ENCODE measurements at regions not wholly inside any gene's neighbourhood (a gene's known extent, or its start where the extent isn't known, plus 50 kb on each side); places are given as distances from the start of the nearest gene placed in this dataset.

DNA sequence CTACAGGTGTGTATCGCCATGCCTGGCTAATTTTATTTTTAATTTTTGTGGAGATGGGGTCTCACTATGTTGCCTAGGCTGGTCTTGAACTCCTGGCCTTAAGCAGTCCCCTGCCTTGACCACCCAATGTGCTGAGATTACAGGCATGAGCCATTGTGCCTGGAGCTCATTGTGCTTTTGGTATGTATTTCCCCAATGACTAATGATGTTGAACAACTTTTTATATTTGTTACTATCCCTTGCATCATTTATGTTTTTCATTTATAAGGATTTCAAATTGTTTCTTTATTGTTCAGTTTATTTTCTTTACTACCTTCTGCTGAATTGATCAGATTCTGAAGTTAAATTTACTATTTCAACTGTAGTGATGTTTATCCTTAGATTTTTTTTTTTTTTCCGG is 199.7 kb downstream of the CEP135 start (continued):
- no peak for TF ChIP-seq ZBTB10 (CRISPR knock-in tag; IDR thresholded peaks at IDR 0.05; ENCODE audit: borderline replicate concordance)
- no peak for TF ChIP-seq BCLAF1 (IDR thresholded peaks at IDR 0.05)

DNA sequence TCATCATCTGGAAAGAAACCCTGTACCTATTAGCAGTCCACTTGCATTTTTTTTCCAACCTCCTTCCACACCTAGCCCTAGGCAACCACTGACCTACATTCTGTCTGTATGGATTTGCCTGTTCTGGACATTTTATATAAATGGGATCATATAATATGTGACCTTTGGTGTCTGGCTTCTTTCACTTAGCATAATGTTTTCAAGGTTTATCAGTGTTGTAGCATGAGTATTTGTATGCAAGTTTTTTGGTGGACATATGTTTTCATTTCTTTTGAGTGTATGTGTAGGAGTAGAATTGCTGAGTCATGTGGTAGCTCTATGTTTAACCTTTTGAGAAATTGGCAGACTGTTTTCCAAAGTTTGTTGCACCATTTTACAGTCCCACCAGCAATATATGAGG is 198.6 kb downstream of the CEP135 start:
- in situ Hi-C loops (cut with HindIII; ENCODE audit: extremely low pct_ligation_motif_present, low pct_unique_long_range_greater_than_20kb), result no loop called here
- FAIRE-seq (no peak), DNase-seq (ENCODE audit: low spot score) (no peak), ATAC-seq (no peak)
- no peaks in the 10 kb centered on the region for H3K4me1 ChIP-seq (ENCODE audit: insufficient read depth, low read length)
- ChIA-PET POLR2A (no interaction called here), CTCF (ENCODE audit: low intra/inter-chr PET ratio, low total read pairs) (no interaction called here)
- no peak overlapping the region for H2AFZ ChIP-seq (ENCODE audit: low read length)
- BruUV-seq (replicated peaks), result no TSS peak
- no peak overlapping the region for H3K27ac ChIP-seq (ENCODE audit: extremely low read length, insufficient read depth, low read length)
- H3K36me3 ChIP-seq (replicated peaks in 1 of 2; ENCODE audit: control insufficient read depth in 1 of 2, insufficient read depth in 2 of 2, low read length in 2 of 2), result no peaks in the 10 kb centered on the region
- H3K79me2 ChIP-seq (ENCODE audit: insufficient read depth, low read length), result no peaks in the 10 kb centered on the region
- no peak overlapping the region for H3K4me2 ChIP-seq (ENCODE audit: low read depth, low read length)
- no peaks in the 10 kb centered on the region for H4K20me1 ChIP-seq (ENCODE audit: insufficient read depth, low read length)
- no peak overlapping the region for H3K9ac ChIP-seq (ENCODE audit: insufficient read depth, low read depth, low read length)
- no peaks in the 10 kb centered on the region for H3K27me3 ChIP-seq (ENCODE audit: control insufficient read depth in 1 of 2, insufficient read depth in 2 of 2, low read length in 2 of 2)
- intact Hi-C loops (cut with micrococcal nuclease; ENCODE audit: unreplicated experiment), result no loop called here
- no peak overlapping the region for H3K4me3 ChIP-seq (replicated peaks in 1 of 3; ENCODE audit: insufficient read depth in 1 of 3, low read depth in 2 of 3, low read length in 3 of 3)
- H3K9me3 ChIP-seq (ENCODE audit: low read length), result no peaks in the 10 kb centered on the region
- peak; percentile 91 for TF ChIP-seq NFE2L2 (IDR thresholded peaks at IDR 0.05; ENCODE audit: low read length)
- TF ChIP-seq MXI1 (IDR thresholded peaks at IDR 0.05; ENCODE audit: borderline replicate concordance, low read depth, low read length), result no peak
- no peak for TF ChIP-seq ZNF891 (CRISPR knock-in tag; IDR thresholded peaks at IDR 0.05)
- TF ChIP-seq MAFF (IDR thresholded peaks at IDR 0.05; ENCODE audit: low read depth, low read length), result peak; percentile 71
- TF ChIP-seq ZNF709 (CRISPR knock-in tag; IDR thresholded peaks at IDR 0.05), result no peak
- no peak for TF ChIP-seq TMF1 (CRISPR knock-in tag; IDR thresholded peaks at IDR 0.05; ENCODE audit: low read depth)
- TF ChIP-seq, protein P1, sequence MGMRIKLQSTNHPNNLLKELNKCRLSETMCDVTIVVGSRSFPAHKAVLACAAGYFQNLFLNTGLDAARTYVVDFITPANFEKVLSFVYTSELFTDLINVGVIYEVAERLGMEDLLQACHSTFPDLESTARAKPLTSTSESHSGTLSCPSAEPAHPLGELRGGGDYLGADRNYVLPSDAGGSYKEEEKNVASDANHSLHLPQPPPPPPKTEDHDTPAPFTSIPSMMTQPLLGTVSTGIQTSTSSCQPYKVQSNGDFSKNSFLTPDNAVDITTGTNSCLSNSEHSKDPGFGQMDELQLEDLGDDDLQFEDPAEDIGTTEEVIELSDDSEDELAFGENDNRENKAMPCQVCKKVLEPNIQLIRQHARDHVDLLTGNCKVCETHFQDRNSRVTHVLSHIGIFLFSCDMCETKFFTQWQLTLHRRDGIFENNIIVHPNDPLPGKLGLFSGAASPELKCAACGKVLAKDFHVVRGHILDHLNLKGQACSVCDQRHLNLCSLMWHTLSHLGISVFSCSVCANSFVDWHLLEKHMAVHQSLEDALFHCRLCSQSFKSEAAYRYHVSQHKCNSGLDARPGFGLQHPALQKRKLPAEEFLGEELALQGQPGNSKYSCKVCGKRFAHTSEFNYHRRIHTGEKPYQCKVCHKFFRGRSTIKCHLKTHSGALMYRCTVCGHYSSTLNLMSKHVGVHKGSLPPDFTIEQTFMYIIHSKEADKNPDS (CRISPR knock-in tag; IDR thresholded peaks at IDR 0.05), result no peak
- TF ChIP-seq RERE (CRISPR knock-in tag; IDR thresholded peaks at IDR 0.05; ENCODE audit: low read depth), result no peak
- TF ChIP-seq ZNF615 (CRISPR knock-in tag; IDR thresholded peaks at IDR 0.05; ENCODE audit: borderline replicate concordance), result no peak

Measured in HepG2 (cell line).